IPS DF 4.7 (cell line): ENCODE measurements at regions not wholly inside any gene's neighbourhood (a gene's known extent, or its start where the extent isn't known, plus 50 kb on each side); places are given as distances from the start of the nearest gene placed in this dataset.

Experiments
- DNase-seq: peaks from one replicate; pipeline ENCODE4 v3.0.0-alpha.2; 2013; ENCODE audit warnings: low spot score; ENCODE audit errors: extremely low read depth

DNA sequence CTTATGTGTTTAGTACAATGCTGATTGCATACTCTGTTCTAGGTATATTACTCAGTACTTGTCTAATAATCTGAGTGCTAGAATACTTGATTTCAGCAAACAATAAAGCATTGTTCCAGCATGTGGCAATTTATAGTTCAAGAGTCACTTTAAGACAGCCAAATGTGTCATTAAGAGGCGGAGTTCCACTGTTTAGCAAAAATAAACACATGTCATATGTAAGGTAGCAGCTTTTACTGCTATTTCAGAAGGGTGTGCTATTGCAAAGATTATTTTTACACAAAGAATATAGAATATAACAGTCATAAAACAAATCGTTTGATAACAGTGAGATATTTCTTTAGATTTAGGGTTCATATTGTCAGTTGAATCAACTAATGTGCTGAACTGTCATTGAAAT lies 358.7 kb downstream of the TUSC7 start:
- no peak for DNase-seq

DNA sequence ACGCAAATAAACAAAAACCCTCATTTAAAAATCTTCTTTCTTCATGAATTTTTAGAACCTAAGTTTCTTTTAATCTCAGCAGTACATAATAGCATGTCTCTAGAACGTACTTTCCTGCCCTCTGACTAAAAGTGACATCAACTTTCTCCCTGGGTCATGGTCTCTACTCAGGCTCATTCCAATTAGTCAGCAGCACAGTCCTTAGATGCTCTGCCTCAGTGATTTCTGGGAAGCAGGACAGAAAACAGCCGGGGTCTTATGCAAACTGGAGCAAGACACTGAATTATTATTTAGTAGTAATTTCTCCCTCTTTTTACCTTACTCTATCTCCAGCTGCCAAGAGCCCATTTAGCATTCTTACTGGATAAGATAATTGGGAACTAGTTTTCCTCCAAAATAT lies 365.2 kb downstream of the TUSC7 start:
- DNase-seq: no peak

GRCh38 chr3:117079997-117080396 lies 370.4 kb downstream of the TUSC7 start:
- no peak for DNase-seq

DNA sequence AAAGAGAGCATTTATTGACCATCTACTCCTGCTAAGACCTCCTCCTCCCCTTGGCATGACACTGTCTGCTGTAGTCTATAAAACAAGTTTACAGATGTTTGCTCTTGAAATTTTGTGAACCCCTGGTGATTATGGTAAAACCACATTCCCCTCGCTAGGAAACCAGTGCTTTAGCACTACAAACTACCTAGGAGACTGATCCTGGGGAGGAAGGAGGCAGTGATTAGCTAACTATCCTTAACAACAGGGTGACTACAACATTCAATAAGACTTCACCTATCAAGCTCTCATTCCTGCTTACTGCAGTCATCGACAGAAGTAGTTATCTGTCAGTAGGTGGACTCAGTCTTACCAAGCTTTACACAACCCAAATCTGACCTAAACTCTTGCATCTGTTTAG lies 371.3 kb downstream of the TUSC7 start:
- DNase-seq: peak; percentile 66

DNA sequence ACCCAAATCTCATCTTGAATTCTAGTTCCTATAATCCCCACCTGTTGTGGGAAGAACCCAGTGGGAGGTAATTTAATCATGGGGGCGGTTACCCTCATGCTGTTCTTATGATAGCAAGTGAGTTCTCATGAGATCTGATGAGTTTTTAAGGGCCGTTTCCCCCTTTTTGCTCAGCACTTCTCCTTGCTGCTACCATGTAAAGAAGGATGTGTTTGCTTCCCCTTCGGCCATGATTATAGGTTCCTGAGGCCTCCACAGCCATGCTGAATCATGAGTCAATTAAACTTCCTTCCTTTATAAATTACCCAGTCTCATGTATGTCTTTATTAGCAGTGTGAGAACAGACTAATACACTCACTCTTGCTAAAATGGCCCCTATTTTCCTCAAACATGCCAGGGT lies 374.7 kb downstream of the TUSC7 start:
- no peak for DNase-seq

DNA sequence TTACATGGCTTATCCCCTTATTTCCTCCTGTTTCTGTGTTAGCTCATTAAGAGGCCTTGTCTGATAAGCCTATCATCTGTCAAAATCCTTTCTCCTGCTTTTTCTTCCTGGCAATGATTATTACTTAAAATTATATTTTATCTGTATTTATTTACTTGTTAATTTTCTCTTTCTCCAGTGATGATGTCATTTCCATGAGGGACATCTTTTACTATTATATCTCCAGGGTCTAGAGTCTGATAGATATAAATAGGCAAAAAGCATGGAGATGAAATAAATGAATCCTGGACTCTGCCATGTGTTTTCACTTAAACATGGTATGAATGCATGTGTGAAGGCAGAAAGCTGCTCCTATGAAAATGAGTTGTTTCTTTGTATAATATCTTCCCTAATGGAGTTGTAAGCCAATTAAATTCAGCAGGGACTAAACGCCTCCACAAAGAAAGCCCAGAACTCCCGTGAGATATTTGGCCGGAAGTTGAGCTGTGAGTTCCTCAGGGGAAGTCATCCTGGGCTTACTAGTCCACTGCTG lies 375.2 kb downstream of the TUSC7 start:
- no peak for DNase-seq

- DNase-seq: no peak
Observed at GRCh38 chr3:117091676-117092075, 382.1 kb downstream of the TUSC7 start.

DNA sequence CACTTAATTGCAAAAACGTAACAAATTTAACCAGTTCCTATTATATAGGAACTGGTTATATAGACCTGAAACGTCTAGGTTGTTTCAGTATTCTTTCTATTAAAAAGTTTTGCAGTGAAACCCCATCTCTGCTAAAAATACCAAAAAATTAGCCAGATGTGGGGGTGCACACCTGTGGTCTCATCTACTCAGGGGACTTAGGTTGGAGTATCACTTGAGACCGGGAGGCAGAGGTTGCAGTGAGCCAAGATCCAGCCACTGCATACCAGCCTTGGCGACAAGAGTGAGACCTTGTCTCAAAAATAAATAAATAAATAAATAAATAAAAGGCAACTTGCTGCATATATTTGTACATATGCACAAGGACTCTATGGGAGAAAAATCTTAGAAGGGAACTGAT lies 387.0 kb downstream of the TUSC7 start:
- no peak for DNase-seq

- no peak for DNase-seq
Observed at GRCh38 chr3:117097351-117097750, 387.8 kb downstream of the TUSC7 start.

DNA sequence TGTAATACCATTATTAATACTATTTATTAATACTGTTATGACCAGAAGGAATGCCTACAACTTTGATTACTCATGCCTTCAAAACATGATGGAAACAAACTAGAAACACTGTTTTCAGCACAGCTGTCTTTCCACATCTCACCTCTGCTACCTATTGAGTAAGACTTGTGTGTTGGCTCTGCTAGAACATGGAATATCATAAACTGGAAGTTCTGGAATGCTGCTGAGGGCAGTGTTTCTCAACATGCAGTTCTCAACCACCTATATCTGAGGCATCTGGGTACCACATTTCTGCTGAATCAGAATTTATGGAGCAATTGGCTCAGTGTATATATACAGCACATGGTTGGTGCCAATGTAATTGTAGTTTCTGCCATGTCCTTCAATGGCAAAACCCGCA lies 392.1 kb downstream of the TUSC7 start:
- DNase-seq: no peak

DNA sequence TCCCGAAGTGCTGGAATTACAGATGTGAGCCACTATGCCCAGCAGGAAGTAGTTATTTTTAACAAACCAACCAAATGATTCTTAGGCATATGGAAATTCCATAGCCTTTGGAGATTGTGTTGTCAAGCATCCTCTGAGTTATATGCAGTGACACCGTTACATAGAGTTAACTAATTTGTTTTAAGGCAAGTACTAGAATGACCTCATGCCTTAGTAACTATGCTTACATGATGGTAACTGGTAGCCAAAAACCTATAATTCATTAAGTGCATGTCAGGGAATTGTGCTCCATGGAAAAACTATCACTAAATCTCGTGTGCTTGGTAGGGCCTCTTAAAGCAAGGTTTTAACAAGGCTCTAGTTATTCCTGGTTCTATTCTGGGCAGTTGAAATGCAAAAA lies 392.8 kb downstream of the TUSC7 start:
- DNase-seq: no peak

- DNase-seq: no peak
Observed at GRCh38 chr3:117103675-117104074, 394.1 kb downstream of the TUSC7 start.

- DNase-seq: no peak
Observed at GRCh38 chr3:117104381-117104780, 394.8 kb downstream of the TUSC7 start.

GRCh38 chr3:117104792-117105191 lies 395.2 kb downstream of the TUSC7 start:
- DNase-seq: no peak

DNA sequence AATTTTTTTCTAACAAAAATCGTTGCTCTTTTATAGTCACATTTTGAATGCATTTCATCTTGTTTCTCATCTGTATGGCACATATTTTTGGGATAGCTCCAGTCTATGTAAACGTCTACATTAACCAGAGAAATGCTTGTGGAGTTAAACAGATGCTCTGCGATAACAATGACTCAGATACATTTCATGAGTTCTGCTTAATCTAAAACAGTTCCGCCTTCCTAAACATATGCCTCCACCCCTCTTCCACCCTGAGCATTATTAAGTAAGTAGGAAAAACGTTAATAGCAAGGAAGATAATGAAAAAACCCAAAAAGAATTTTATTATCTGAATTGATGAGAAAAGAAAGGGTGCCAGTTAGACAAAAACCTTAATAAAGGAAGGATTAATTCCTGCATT lies 396.1 kb downstream of the TUSC7 start:
- no peak for DNase-seq

- DNase-seq: no peak
Observed at GRCh38 chr3:117106396-117106795, 396.8 kb downstream of the TUSC7 start.

GRCh38 chr3:117107946-117108345 lies 398.4 kb downstream of the TUSC7 start:
- no peak for DNase-seq

DNA sequence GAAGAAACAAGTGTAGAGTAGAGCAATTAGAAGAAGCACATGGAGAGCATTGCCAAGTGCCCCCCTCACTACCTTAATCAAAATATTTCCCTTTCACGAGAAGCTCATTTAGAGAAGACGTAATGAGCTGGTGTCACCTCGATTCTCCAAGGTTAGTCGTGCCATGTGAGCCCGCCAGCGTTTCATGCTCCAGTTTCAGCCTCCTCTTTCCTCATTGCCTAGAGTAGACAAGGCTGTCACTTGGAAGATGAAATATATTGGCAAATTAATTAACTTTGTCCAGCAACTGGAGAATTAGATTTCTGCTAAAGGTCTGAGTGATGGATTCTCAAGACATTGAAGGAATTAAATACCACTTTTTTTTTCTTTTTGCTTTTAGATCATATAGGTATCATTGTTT lies 399.6 kb downstream of the TUSC7 start:
- no peak for DNase-seq

DNA sequence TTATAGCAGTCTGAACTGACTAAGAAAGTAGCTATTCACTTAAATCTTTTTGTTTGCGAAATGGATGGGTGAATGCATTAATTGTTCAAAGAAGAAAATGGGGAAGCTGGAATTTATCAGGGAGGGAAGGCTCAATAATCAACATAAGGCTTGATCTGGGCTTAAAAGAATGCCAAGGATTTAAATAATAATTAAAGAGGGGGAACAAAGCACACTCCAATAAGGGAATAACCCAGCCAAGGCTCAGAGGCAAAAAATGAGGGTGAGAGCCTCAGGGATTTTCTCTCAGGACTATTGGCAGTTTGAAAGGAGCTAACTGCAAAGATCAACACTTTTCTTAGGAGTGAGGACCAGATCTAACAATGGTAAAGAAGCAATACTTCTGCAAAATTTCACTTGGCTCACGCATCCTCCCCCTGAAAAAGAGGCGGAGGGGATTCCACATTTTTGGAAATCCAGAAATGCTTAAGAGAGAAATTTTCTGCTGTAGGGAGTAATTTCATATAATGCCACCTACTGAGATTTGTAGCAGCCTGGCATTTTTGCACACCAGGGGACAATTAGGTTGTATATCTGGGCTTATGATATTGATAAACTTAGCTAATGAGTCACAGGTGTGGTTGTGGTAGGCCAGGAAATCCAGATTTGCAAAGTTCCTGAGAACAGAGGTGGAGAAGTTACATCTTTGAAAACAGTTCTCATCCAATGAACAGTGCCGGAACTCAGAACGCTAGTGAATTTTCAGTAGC lies 405.1 kb downstream of the TUSC7 start:
- DNase-seq: no peak

DNA sequence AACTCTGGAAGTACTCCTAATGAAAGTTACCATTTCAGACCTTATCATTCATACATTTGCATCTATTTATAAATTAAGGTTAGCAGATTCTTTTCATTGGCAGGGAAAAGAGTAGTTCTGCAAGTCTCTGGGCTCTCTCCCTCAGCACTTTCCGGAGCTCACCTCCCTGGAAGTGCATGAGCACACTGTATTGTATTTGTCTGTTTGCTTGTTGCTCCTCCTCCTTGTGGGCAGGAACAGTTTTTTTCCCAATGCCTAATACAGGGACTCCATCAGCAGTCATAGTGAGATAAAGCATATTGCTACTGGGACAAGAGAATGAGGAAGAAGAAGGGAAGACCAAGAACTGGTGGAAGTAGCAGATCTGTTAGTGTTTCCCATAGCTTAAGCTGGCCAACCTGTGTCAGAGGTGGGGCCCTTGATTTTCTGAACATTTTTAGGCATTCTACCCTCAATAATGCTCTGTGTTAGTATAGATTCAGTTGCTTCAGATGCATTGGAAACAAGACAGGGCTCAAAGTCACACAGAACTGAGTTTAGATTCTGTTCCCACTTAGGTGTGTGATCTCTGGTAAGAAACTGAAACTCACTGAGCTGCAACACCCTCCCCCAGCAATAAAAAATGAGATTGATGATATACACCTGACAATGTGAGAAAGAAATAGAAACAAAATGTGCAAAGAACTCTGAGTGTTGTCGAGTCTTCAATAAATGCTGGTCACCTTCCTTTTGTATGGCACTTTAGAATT lies 407.8 kb downstream of the TUSC7 start:
- DNase-seq: no peak

- DNase-seq: no peak
Observed at GRCh38 chr3:117118604-117119003, 409.0 kb downstream of the TUSC7 start.

DNA sequence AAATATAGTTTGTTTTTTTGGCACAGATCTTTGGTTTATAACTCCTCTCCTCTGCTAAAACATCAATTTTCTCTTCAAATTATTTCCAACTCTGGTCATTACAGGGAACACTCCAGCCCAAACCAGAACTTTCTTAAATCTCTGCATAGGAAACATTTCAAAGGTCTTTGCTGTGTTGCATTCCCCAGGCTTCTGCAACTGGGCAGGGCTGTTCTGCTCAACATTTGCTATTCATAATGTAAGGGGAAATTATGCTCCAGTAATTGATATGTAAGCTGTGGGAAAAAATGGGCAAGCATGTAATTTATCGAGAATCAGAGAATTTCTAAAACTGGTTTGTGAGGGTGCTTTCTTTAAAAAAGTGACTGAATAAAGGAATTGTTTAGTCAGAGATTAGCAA lies 410.4 kb downstream of the TUSC7 start:
- DNase-seq: no peak

GRCh38 chr3:117122609-117123008 lies 413.0 kb downstream of the TUSC7 start:
- DNase-seq: no peak
